ENCODE measurements at regions not wholly inside any gene's neighbourhood (a gene's known extent, or its start where the extent isn't known, plus 50 kb on each side); places are given as distances from the start of the nearest gene placed in this dataset.
"Not testable (repeated sequence)": the region's sequence is repeated elsewhere in the genome, so short reads cannot be mapped to it uniquely, and the experiment has no call there.

DNA sequence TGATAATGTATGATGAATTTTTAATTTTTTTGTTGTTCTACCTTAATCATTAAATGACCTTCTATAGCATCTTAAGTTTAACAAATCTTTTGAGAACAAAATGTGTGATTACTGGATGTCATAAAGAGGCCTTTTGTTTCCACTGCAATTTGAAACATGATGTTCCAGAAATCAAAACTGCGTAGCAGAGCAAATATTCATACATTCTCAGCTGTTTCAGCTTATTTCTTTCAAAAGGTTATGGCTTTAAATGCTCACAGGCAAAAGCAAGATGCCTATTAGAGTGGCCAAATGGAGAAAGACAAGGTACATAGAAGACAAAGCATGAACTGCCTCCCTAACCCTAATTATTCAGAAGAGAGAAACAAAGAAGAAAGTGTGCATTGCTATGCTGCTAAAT, 233.0 kb upstream of the SLC7A11 start:
- WGBS, 2 donors: 88 to 92% methylated on average over 1 of the region's 1 CpG

DNA sequence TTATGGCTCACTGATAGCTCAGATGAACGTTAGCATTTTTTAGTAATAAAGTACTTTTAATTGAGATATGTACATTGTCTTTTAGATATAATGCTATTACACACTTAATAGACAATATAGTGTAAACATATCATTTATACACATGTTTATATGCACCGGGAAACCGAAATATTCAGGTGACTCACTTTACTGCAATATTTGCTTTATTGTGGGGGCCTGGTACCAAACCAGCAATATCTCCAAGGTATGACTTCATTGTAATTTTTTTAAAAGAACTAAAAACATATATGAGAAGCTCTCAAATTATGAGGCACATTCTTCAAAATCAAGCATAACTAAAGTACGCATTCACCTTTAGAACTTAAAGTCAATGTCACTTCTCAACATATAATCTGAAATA, 231.2 kb upstream of the SLC7A11 start:
- intact Hi-C loops (cut with DNase I; ENCODE audit: low total_unique reads): no loop called here
- WGBS, 2 donors: 92 to 94% methylated on average over 4 of the region's 4 CpGs
- TF ChIP-seq, protein P1, sequence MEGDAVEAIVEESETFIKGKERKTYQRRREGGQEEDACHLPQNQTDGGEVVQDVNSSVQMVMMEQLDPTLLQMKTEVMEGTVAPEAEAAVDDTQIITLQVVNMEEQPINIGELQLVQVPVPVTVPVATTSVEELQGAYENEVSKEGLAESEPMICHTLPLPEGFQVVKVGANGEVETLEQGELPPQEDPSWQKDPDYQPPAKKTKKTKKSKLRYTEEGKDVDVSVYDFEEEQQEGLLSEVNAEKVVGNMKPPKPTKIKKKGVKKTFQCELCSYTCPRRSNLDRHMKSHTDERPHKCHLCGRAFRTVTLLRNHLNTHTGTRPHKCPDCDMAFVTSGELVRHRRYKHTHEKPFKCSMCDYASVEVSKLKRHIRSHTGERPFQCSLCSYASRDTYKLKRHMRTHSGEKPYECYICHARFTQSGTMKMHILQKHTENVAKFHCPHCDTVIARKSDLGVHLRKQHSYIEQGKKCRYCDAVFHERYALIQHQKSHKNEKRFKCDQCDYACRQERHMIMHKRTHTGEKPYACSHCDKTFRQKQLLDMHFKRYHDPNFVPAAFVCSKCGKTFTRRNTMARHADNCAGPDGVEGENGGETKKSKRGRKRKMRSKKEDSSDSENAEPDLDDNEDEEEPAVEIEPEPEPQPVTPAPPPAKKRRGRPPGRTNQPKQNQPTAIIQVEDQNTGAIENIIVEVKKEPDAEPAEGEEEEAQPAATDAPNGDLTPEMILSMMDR (IDR thresholded peaks at IDR 0.05): no peak
- no peak for TF ChIP-seq POLR2A (IDR thresholded peaks at IDR 0.05)
- no peak overlapping the region for H3K4me3 ChIP-seq (ENCODE audit: low read depth, poor library complexity, severe bottlenecking)
- no peak for DNase-seq (ENCODE audit: low spot score in 2 of 2)

More for the DNA sequence above, 233.0 kb upstream of the SLC7A11 start:
- no peak for DNase-seq (ENCODE audit: low spot score in 2 of 2)
- no peak overlapping the region for H3K4me3 ChIP-seq (ENCODE audit: low read depth, poor library complexity, severe bottlenecking)
- intact Hi-C loops (cut with DNase I; ENCODE audit: low total_unique reads): no loop called here
- TF ChIP-seq, protein P1 (IDR thresholded peaks at IDR 0.05): no peak
- TF ChIP-seq POLR2A (IDR thresholded peaks at IDR 0.05): no peak

DNA sequence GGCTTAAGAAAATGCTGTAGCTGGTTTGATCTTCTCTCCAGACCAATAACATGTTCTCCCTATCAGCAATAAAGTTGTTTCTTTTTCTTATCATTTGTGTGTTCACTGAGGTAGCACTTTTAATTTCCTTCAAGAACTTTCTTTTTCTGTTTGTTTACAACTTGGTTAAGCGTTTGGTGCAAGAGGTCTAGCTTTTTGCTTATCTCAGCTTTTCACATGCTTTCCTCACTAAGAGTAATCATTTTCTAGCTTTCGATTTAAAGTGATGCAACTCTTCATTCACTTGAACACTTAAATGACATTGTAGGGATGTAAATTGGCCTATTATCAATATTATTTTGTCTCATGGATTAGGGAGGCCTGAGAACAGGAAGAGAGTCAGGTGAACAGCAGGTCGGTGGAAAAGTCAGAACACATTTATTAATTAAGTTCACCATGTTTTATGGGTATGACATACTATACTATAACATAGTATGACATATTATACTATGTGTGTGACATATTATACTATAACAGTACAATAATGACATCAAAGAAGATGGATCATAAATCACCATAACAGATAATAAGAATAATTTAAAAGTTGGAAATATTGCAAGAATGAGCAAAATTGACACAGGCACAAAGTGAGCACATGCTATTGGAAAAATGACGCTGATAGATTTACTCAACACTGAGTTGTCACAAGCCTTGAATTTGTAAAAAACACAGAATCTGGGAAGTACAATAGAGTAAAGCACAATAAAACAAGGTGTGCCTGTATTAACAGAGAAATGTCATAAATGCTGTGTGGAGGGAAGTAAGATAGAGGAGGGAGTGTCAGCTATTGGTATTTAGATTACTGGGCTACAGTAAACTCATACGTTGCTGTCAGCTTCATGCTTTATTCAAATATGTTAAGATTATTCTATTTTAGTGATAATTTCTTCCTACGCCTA, 218.6 kb upstream of the SLC7A11 start:
- 81 to 84% methylated on average over 6 of the region's 6 CpGs for WGBS, 2 donors
- TF ChIP-seq POLR2A (IDR thresholded peaks at IDR 0.05): no peak
- TF ChIP-seq, protein P1 (IDR thresholded peaks at IDR 0.05): no peak
- H3K4me3 ChIP-seq (ENCODE audit: low read depth, poor library complexity, severe bottlenecking): no peak overlapping the region
- intact Hi-C loops (cut with DNase I; ENCODE audit: low total_unique reads): no loop called here
- no peak for DNase-seq (ENCODE audit: low spot score in 2 of 2)

DNA sequence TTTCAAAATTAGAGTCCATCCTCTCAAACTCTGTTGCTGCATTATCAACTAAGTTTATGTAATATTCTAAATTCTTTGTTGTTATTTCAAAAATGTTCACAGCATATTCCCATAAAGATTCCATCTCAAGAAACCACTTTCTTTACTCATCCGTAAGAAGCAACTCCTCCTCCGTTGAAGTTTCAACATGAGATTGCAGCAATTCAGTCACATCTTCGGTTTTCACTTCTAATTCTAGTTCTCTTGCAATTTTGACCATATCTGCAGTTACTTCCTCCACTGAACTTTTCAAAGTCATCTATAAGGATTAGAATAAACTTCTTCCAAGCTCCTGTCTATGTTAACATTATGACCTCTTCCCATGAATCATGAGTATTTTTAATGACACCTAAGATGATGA, 216.6 kb upstream of the SLC7A11 start:
- TF ChIP-seq, protein P1 (IDR thresholded peaks at IDR 0.05): no peak
- no peak for TF ChIP-seq POLR2A (IDR thresholded peaks at IDR 0.05)
- intact Hi-C loops (cut with DNase I; ENCODE audit: low total_unique reads): no loop called here
- no peak for DNase-seq (ENCODE audit: low spot score in 2 of 2)
- WGBS, 2 donors: 90 to 92% methylated on average over 3 of the region's 3 CpGs
- H3K4me3 ChIP-seq (ENCODE audit: low read depth, poor library complexity, severe bottlenecking): no peak overlapping the region

DNA sequence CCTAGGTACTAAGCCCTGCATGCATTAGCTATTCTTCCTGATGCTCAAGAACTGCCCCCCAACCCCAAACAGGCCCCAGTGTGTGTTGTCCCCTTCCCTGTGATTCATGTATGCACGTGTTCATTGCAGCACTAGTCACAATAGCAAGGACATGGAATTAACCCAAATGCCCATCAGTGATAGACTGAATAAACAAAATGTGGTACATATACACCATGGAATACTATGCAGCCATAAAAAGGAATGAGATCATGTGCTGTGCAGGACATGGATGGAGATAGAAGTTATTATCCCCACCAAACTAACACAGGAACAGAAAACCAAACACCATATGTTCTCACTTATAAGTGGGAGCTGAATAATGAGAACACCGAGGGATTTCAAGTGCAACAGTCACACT, 214.2 kb upstream of the SLC7A11 start:
- 73 to 75% methylated on average over 2 of the region's 2 CpGs for WGBS, 2 donors
- intact Hi-C loops (cut with DNase I; ENCODE audit: low total_unique reads): not testable (repeated sequence)

DNA sequence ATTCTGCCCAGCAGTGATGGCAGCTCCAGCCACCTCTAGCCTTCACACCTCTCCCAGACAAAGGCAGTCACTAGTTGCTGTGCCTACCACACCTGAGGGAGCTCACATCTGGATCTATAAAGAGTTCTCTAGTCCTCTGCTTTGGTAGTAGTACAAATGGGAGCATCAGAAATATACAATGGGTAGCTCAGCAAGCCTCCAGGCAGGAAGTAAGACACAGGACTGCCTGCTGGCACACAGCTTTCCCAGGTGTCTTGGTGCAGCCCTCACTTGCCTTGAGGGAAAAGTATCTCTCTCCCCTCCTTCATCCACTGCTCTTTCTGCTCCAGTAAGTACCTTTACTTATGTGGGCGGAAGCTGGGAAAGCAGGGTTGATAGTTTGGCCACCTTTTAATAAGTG, 212.9 kb upstream of the SLC7A11 start:
- no peak for TF ChIP-seq POLR2A (IDR thresholded peaks at IDR 0.05)
- TF ChIP-seq, protein P1 (IDR thresholded peaks at IDR 0.05): no peak
- intact Hi-C loops (cut with DNase I; ENCODE audit: low total_unique reads): no loop called here
- no peak overlapping the region for H3K4me3 ChIP-seq (ENCODE audit: low read depth, poor library complexity, severe bottlenecking)

More for the DNA sequence above, 214.2 kb upstream of the SLC7A11 start:
- not testable (repeated sequence) for DNase-seq (ENCODE audit: low spot score in 2 of 2); H3K4me3 ChIP-seq (ENCODE audit: low read depth, poor library complexity, severe bottlenecking)

More for the DNA sequence above, 212.9 kb upstream of the SLC7A11 start:
- no peak for DNase-seq (ENCODE audit: low spot score in 2 of 2)
- 83 to 85% methylated on average over 1 of the region's 1 CpG for WGBS, 2 donors

All from lower leg skin (tissue), 4 donors.